ENCODE measurements at regions not wholly inside any gene's neighbourhood (a gene's known extent, or its start where the extent isn't known, plus 50 kb on each side); places are given as distances from the start of the nearest gene placed in this dataset.

- H3K27ac ChIP-seq = no peak overlapping the region
Observed at GRCh38 chr6:33853736-33854135, 49.9 kb upstream of the MLN start.

More at GRCh38 chr6:33853736-33854135, 49.9 kb upstream of the MLN start:
- DNase-seq (ENCODE audit: low read depth, low spot score) = no peak

Measured in epithelial cell of prostate (primary cell).